Lower lobe of right lung (tissue), 2 donors: ENCODE measurements at regions not wholly inside any gene's neighbourhood (a gene's known extent, or its start where the extent isn't known, plus 50 kb on each side); places are given as distances from the start of the nearest gene placed in this dataset.
A peak's percentile ranks its signal among the peaks of the same experiment; 100 is the strongest.

Experiments
- ATAC-seq, 2 donors: fragments of 200-7000 bp; cut with Tn5 transposase; one replicate each; pipeline ENCODE4 v1.9.1; 2020 to 2022; ENCODE audit warnings: mild to moderate bottlenecking in 2 of 2, moderate library complexity in 2 of 2
- DNase-seq: peaks from one replicate; pipeline ENCODE4 v3.0.0-alpha.2; 2020
- H3K27ac ChIP-seq: fragments of 200-600 bp; one replicate; pipeline ENCODE4 v1.8.0; 2022
- H3K27me3 ChIP-seq: fragments of 200-600 bp; one replicate; pipeline ENCODE4 v1.8.0; 2022; ENCODE audit warnings: low read depth
- H3K36me3 ChIP-seq: fragments of 200-600 bp; one replicate; pipeline ENCODE4 v1.8.0; 2022; ENCODE audit warnings: mild to moderate bottlenecking
- H3K4me1 ChIP-seq: fragments of 200-600 bp; one replicate; pipeline ENCODE4 v1.8.0; 2022
- H3K4me3 ChIP-seq: fragments of 200-600 bp; one replicate; pipeline ENCODE4 v1.8.0; 2022; ENCODE audit warnings: mild to moderate bottlenecking
- H3K9me3 ChIP-seq: fragments of 200-600 bp; one replicate; pipeline ENCODE4 v1.8.0; 2022
- intact Hi-C: fragments of 100-400 bp; cut with DNase I; formaldehyde crosslinking; loops from one replicate; pipeline ENCODE4 v1.11.0; 2022
- TF ChIP-seq, protein P1 (sequence below): fragments of 200-600 bp; IDR thresholded peaks from one replicate; pipeline ENCODE4 v1.8.0; 2022; ENCODE audit warnings: antibody characterized with exemption, mild to moderate bottlenecking
- donor health status: DM: no; HTN: yes; CAD: no; lungs with severe emphysema.

DNA sequence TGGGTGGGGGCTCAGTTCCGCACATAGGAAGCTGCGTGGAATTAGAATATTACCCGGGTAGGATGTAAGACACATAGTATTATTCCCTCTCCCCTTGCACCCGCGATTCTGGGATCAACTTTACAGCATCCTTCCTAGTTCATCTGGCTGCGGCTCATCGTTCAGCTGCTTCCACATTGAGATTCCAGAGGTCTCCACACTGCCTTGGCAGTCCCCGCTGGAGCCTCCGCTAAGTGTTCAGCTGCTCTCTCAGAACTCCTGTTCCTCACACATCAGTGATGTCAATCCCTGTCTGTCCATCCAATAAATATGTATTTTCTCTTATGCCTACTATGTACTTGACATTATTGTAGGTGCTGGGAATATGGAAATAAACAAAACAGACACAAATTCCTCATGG lies 135.6 kb upstream of the SYT6 start:
- H3K4me3 ChIP-seq = no peak overlapping the region
- H3K27me3 ChIP-seq = no peaks in the 10 kb centered on the region
- no peaks in the 10 kb centered on the region for H3K36me3 ChIP-seq
- DNase-seq (no peak), ATAC-seq (no peak)
- TF ChIP-seq, protein P1, sequence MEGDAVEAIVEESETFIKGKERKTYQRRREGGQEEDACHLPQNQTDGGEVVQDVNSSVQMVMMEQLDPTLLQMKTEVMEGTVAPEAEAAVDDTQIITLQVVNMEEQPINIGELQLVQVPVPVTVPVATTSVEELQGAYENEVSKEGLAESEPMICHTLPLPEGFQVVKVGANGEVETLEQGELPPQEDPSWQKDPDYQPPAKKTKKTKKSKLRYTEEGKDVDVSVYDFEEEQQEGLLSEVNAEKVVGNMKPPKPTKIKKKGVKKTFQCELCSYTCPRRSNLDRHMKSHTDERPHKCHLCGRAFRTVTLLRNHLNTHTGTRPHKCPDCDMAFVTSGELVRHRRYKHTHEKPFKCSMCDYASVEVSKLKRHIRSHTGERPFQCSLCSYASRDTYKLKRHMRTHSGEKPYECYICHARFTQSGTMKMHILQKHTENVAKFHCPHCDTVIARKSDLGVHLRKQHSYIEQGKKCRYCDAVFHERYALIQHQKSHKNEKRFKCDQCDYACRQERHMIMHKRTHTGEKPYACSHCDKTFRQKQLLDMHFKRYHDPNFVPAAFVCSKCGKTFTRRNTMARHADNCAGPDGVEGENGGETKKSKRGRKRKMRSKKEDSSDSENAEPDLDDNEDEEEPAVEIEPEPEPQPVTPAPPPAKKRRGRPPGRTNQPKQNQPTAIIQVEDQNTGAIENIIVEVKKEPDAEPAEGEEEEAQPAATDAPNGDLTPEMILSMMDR = no peak
- no peaks in the 10 kb centered on the region for H3K4me1 ChIP-seq
- H3K9me3 ChIP-seq = no peaks in the 10 kb centered on the region
- H3K27ac ChIP-seq = no peak overlapping the region
- intact Hi-C loops = loop anchor here (10.0 kb wide), 1 partner anchor 315 kb away; the partner anchor contains the start of gene OLFML3

DNA sequence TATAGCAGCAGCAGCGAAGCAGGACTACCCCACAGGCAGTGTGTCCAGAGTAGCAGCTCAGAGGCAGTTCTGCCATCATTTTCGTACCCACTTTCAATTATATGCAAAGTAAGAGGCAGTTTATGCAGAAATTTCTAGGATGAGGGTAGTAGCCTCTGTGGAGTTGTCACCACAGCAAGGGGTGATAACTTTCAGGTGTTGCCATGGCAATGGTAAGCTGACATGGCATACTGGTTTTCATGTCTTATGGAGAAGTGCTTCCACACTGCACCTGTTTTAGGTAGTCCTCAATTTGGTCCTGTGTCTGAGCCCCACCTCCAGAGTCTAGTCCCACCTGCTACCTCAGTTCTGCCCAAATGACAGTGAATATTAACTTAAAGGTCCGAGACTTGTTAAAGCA lies 133.3 kb upstream of the SYT6 start:
- TF ChIP-seq, protein P1 = no peak
- intact Hi-C loops = loop anchor here (10.0 kb wide), 1 partner anchor 312 kb away; the partner anchor contains the start of gene OLFML3
- Histone ChIP-seq H3K9me3 (no peaks in the 10 kb centered on the region), H3K4me1 (no peaks in the 10 kb centered on the region), H3K4me3 (no peak overlapping the region), H3K27ac (no peak overlapping the region), H3K27me3 (no peaks in the 10 kb centered on the region), H3K36me3 (no peaks in the 10 kb centered on the region)
- DNase-seq (no peak), ATAC-seq (no peak)

DNA sequence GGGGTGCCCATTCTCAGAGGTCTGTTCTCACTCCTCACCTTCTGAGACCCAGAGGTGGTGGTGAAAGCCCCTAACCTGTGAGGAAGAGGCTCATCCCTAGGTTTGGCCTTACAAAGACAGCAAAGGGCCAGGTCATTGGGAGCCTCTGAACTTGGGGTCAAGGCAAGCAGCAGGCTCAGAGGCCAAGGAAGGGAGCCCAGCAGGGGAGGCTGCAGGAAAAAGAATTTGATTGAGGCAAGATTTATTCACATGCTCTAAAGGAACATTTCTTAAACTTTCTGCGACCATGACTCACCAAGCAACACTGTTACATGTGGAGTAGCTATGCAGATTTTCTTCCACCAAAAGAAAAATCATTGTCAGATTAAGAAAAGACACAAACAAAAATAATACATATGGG lies 132.5 kb upstream of the SYT6 start:
- DNase-seq = no peak
- no peak for ATAC-seq
- Histone ChIP-seq H3K36me3 (no peaks in the 10 kb centered on the region), H3K27me3 (no peaks in the 10 kb centered on the region), H3K27ac (no peak overlapping the region), H3K4me3 (no peak overlapping the region), H3K9me3 (no peaks in the 10 kb centered on the region), H3K4me1 (no peaks in the 10 kb centered on the region)
- intact Hi-C loops = loop anchor here (10.0 kb wide), 1 partner anchor 311 kb away; the partner anchor contains the start of gene OLFML3
- TF ChIP-seq, protein P1 = no peak

DNA sequence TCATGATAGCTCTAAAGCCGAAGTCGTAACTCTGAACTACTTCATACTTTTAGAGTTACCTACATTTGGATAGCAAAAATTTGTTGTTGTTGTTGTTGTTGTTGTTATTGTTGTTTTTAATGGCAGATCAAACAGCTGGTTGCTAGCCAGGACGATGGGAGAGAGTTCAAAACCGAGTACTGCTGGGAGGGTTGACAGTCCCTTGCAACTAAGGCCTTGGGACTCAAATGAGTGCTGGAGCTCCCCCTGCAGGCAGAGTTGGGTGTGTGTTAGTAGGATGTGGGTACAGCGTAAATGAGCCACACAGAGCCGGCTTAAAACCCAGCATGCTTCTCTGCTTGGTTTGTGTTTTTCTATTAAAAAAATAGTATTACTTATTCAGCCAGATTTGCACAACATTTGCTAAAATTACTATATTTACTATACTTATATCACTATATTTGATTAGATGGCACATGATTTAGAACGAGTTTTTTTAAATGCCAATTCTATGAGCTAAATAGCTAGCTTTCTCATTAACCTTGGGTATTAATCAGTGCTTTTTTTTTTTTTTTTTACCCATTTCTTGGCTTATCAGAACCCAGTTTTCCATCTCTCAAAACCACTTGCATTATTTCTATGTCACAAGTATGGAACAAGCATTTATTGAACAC lies 129.2 kb upstream of the SYT6 start:
- Histone ChIP-seq H3K36me3 (no peaks in the 10 kb centered on the region), H3K9me3 (no peaks in the 10 kb centered on the region), H3K27ac (no peak overlapping the region), H3K4me1 (no peaks in the 10 kb centered on the region), H3K27me3 (no peaks in the 10 kb centered on the region), H3K4me3 (no peak overlapping the region)
- intact Hi-C loops = loop anchor here (10.0 kb wide), 1 partner anchor 308 kb away; the partner anchor contains the start of gene OLFML3
- ATAC-seq = peak; percentile 96 to 97
- TF ChIP-seq, protein P1 = peak; percentile 87
- peak; percentile 91 for DNase-seq

DNA sequence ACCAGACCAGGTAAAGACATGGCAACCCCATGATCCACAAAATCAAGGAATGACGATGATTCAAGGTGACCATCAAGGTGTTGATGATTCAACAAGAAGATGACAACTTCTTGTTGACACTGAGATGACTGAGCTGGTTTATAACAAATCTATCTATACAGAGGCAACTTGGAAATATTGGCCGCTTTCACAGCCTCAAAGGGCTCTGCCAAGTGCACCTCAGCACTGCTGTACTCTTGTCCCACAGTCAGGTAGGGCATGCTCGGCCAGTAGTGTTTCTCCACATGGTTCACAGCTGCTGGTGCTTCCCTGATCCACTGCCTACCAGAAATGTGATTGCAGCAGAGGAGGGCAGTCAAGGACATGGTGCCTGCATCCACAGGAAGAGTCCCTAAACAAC lies 125.2 kb upstream of the SYT6 start:
- ATAC-seq = no peak
- Histone ChIP-seq H3K27ac (no peak overlapping the region), H3K27me3 (no peaks in the 10 kb centered on the region), H3K36me3 (no peaks in the 10 kb centered on the region), H3K9me3 (no peaks in the 10 kb centered on the region), H3K4me3 (no peak overlapping the region), H3K4me1 (no peaks in the 10 kb centered on the region)
- DNase-seq = no peak
- intact Hi-C loops = no loop called here
- TF ChIP-seq, protein P1 = no peak
